K562 (cell line): ENCODE measurements at regions not wholly inside any gene's neighbourhood (a gene's known extent, or its start where the extent isn't known, plus 50 kb on each side); places are given as distances from the start of the nearest gene placed in this dataset.
A peak's percentile ranks its signal among the peaks of the same experiment; 100 is the strongest.

Experiments
- EP300 ChIP-seq: IDR thresholded peaks from 2 replicates; pipeline ENCODE4 v1.6.1; 2012; ENCODE audit warnings: low read length, improper control_type of control experiment
- ESRRA ChIP-seq: fragments of 450-650 bp; IDR thresholded peaks from 2 replicates; pipeline ENCODE4 v1.6.1; 2014; ENCODE audit warnings: low read depth, mild to moderate bottlenecking, moderate library complexity, borderline replicate concordance
- GABPA ChIP-seq: fragments of 200-800 bp; sonication (Bioruptor generic); conservative IDR thresholded peaks from 2 replicates; pipeline ENCODE4 v1.6.1; 2016; ENCODE audit warnings: low read depth, missing genetic modification characterization, missing compliant biosample characterization
- HES1 ChIP-seq: fragments of 450-650 bp; IDR thresholded peaks from 2 replicates; pipeline ENCODE4 v1.6.1; 2016; ENCODE audit warnings: low read depth, mild to moderate bottlenecking, moderate library complexity
- MYBL2 ChIP-seq, 2 experiments: fragments of 450-650 bp in 1 of 2; sonication (generic) in 1 of 2; formaldehyde crosslinking in 1 of 2; IDR thresholded peaks; 2 replicates each; pipeline versions ENCODE4 v1.6.1 to v1.8.1; 2017 to 2022; ENCODE audit warnings: borderline replicate concordance in 1 of 2, inconsistent platforms in 1 of 2, low read depth in 1 of 2, mild to moderate bottlenecking in 1 of 2, missing genetic modification reagents in 1 of 2, moderate library complexity in 1 of 2
- MYC ChIP-seq, 2 experiments: fragments of 250-450 bp in 1 of 2; sonication (Bioruptor Pico) in 1 of 2; IDR thresholded peaks; 2 replicates each; pipeline versions ENCODE4 v1.5.1 to v1.6.1; 2012 to 2021; ENCODE audit warnings: low read depth in 2 of 2, borderline replicate concordance in 1 of 2, improper control_type of control experiment in 1 of 2, low read length in 1 of 2, mild to moderate bottlenecking in 1 of 2, moderate library complexity in 1 of 2
- SMAD4 ChIP-seq: fragments of 250-450 bp; sonication (Bioruptor Pico); conservative IDR thresholded peaks from 2 replicates; pipeline ENCODE4 v1.8.0; 2021; ENCODE audit warnings: inconsistent platforms, mild to moderate bottlenecking, moderate library complexity
- SMARCA4 ChIP-seq: fragments of 450-650 bp; IDR thresholded peaks from 2 replicates; pipeline ENCODE4 v1.6.1; 2016
- SP2 ChIP-seq: IDR thresholded peaks from 2 replicates; pipeline ENCODE4 v1.6.1; 2011; ENCODE audit warnings: mild to moderate bottlenecking, low read depth, low read length, moderate library complexity; ENCODE audit not compliant: poor library complexity, severe bottlenecking; ENCODE audit errors: extremely low read depth
- STAT5A ChIP-seq: IDR thresholded peaks from 2 replicates; pipeline ENCODE4 v1.6.1; 2012; ENCODE audit warnings: low read length, inconsistent platforms, borderline replicate concordance
- TCF15 ChIP-seq: fragments of 250-450 bp; sonication (Bioruptor Pico); IDR thresholded peaks from 2 replicates; pipeline ENCODE4 v1.8.0; 2022; ENCODE audit warnings: moderate library complexity, mild to moderate bottlenecking, inconsistent platforms
- YY1 ChIP-seq, 3 experiments: IDR thresholded peaks; 2 replicates each; pipeline ENCODE4 v1.6.1; 2011; ENCODE audit warnings: low read length in 2 of 3, mild to moderate bottlenecking in 2 of 3, moderate library complexity in 2 of 3, borderline replicate concordance in 1 of 3, control low read depth in 1 of 3, low read depth in 1 of 3; ENCODE audit not compliant: insufficient read depth in 3 of 3, insufficient replicate concordance in 2 of 3, control insufficient read depth in 1 of 3, insufficient read length in 1 of 3; ENCODE audit errors: extremely low read depth in 1 of 3
- ZNF507 ChIP-seq: conservative IDR thresholded peaks from 2 replicates; pipeline ENCODE4 v1.6.1; 2017; ENCODE audit warnings: missing genetic modification characterization, missing compliant biosample characterization
- TF ChIP-seq, protein P1 (sequence below): fragments of 250-450 bp; sonication (Bioruptor Pico); IDR thresholded peaks from 2 replicates; pipeline ENCODE4 v1.4.0; 2020
- TF ChIP-seq, protein P2 (sequence below): sonication (generic); formaldehyde crosslinking; IDR thresholded peaks from 2 replicates; pipeline ENCODE4 v1.8.1; 2023; ENCODE audit warnings: missing genetic modification reagents, mild to moderate bottlenecking, borderline replicate concordance

GRCh38 chr4:127525608-127526007 lies 107.1 kb upstream of the INTU start (continued):
- TF ChIP-seq HES1, result peak; percentile 17; the same call in 1 of the 2 replicates
- peak; percentile 58; the same call in 1 of the 2 replicates for TF ChIP-seq STAT5A
- TF ChIP-seq GABPA (tag), result no peak
- TF ChIP-seq, protein P1, sequence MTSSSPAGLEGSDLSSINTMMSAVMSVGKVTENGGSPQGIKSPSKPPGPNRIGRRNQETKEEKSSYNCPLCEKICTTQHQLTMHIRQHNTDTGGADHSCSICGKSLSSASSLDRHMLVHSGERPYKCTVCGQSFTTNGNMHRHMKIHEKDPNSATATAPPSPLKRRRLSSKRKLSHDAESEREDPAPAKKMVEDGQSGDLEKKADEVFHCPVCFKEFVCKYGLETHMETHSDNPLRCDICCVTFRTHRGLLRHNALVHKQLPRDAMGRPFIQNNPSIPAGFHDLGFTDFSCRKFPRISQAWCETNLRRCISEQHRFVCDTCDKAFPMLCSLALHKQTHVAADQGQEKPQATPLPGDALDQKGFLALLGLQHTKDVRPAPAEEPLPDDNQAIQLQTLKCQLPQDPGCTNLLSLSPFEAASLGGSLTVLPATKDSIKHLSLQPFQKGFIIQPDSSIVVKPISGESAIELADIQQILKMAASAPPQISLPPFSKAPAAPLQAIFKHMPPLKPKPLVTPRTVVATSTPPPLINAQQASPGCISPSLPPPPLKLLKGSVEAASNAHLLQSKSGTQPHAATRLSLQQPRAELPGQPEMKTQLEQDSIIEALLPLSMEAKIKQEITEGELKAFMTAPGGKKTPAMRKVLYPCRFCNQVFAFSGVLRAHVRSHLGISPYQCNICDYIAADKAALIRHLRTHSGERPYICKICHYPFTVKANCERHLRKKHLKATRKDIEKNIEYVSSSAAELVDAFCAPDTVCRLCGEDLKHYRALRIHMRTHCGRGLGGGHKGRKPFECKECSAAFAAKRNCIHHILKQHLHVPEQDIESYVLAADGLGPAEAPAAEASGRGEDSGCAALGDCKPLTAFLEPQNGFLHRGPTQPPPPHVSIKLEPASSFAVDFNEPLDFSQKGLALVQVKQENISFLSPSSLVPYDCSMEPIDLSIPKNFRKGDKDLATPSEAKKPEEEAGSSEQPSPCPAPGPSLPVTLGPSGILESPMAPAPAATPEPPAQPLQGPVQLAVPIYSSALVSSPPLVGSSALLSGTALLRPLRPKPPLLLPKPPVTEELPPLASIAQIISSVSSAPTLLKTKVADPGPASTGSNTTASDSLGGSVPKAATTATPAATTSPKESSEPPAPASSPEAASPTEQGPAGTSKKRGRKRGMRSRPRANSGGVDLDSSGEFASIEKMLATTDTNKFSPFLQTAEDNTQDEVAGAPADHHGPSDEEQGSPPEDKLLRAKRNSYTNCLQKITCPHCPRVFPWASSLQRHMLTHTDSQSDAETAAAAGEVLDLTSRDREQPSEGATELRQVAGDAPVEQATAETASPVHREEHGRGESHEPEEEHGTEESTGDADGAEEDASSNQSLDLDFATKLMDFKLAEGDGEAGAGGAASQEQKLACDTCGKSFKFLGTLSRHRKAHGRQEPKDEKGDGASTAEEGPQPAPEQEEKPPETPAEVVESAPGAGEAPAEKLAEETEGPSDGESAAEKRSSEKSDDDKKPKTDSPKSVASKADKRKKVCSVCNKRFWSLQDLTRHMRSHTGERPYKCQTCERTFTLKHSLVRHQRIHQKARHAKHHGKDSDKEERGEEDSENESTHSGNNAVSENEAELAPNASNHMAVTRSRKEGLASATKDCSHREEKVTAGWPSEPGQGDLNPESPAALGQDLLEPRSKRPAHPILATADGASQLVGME (CRISPR knock-in tag), result no peak
- no peak for TF ChIP-seq YY1 (IDR thresholded peaks at IDR 0.05; ENCODE audit: borderline replicate concordance in 1 of 3, control insufficient read depth in 1 of 3, extremely low read depth in 1 of 3, insufficient read depth in 3 of 3, insufficient read length in 1 of 3, insufficient replicate concordance in 2 of 3, low read depth in 1 of 3, low read length in 2 of 3)
- TF ChIP-seq MYC (IDR thresholded peaks at IDR 0.05; ENCODE audit: low read depth, low read length), result no peak
- TF ChIP-seq MYC (CRISPR knock-in tag; IDR thresholded peaks at IDR 0.05; ENCODE audit: borderline replicate concordance, low read depth), result no peak
- TF ChIP-seq, protein P2, sequence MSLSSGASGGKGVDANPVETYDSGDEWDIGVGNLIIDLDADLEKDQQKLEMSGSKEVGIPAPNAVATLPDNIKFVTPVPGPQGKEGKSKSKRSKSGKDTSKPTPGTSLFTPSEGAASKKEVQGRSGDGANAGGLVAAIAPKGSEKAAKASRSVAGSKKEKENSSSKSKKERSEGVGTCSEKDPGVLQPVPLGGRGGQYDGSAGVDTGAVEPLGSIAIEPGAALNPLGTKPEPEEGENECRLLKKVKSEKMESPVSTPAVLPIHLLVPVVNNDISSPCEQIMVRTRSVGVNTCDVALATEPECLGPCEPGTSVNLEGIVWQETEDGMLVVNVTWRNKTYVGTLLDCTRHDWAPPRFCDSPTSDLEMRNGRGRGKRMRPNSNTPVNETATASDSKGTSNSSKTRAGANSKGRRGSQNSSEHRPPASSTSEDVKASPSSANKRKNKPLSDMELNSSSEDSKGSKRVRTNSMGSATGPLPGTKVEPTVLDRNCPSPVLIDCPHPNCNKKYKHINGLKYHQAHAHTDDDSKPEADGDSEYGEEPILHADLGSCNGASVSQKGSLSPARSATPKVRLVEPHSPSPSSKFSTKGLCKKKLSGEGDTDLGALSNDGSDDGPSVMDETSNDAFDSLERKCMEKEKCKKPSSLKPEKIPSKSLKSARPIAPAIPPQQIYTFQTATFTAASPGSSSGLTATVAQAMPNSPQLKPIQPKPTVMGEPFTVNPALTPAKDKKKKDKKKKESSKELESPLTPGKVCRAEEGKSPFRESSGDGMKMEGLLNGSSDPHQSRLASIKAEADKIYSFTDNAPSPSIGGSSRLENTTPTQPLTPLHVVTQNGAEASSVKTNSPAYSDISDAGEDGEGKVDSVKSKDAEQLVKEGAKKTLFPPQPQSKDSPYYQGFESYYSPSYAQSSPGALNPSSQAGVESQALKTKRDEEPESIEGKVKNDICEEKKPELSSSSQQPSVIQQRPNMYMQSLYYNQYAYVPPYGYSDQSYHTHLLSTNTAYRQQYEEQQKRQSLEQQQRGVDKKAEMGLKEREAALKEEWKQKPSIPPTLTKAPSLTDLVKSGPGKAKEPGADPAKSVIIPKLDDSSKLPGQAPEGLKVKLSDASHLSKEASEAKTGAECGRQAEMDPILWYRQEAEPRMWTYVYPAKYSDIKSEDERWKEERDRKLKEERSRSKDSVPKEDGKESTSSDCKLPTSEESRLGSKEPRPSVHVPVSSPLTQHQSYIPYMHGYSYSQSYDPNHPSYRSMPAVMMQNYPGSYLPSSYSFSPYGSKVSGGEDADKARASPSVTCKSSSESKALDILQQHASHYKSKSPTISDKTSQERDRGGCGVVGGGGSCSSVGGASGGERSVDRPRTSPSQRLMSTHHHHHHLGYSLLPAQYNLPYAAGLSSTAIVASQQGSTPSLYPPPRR (CRISPR knock-in tag), result no peak
- TF ChIP-seq ESRRA, result no peak
- no peak for TF ChIP-seq ZNF507
- TF ChIP-seq MYBL2 (IDR thresholded peaks at IDR 0.05; ENCODE audit: low read depth), result no peak
- no peak for TF ChIP-seq MYBL2 (CRISPR knock-in tag; IDR thresholded peaks at IDR 0.05; ENCODE audit: borderline replicate concordance)
- TF ChIP-seq TCF15 (CRISPR knock-in tag), result no peak
- no peak for TF ChIP-seq SMAD4 (CRISPR knock-in tag)
- TF ChIP-seq SP2, result no peak
- TF ChIP-seq EP300, result peak; percentile 72
- peak; percentile 72 for TF ChIP-seq SMARCA4
